RWPE2 (cell line): ENCODE measurements at regions not wholly inside any gene's neighbourhood (a gene's known extent, or its start where the extent isn't known, plus 50 kb on each side); places are given as distances from the start of the nearest gene placed in this dataset.

Experiments
- ATAC-seq: fragments of 200-7000 bp; cut with Tn5 transposase; 3 replicates; pipeline ENCODE4 v1.9.1; 2021; ENCODE audit warnings: low read depth
- DNase-seq: peaks from one replicate; pipeline ENCODE4 v3.0.0-alpha.2; 2020; ENCODE audit warnings: low spot score
- H3K27ac ChIP-seq: fragments of 450-650 bp; 2 replicates; pipeline ENCODE4 v1.5.1; 2017; ENCODE audit warnings: mild to moderate bottlenecking; ENCODE audit not compliant: poor library complexity, severe bottlenecking
- H3K27me3 ChIP-seq: fragments of 250-450 bp; sonication (Bioruptor Pico); 2 replicates; pipeline ENCODE4 v1.5.1; 2021; ENCODE audit warnings: mild to moderate bottlenecking, moderate library complexity; ENCODE audit not compliant: insufficient read depth, poor library complexity, severe bottlenecking
- H3K36me3 ChIP-seq: fragments of 250-450 bp; sonication (Bioruptor Pico); 2 replicates; pipeline ENCODE4 v1.5.1; 2020; ENCODE audit warnings: low read depth, mild to moderate bottlenecking, moderate library complexity
- H3K4me1 ChIP-seq: fragments of 250-450 bp; sonication (Bioruptor Pico); 2 replicates; pipeline ENCODE4 v1.5.1; 2021; ENCODE audit warnings: mild to moderate bottlenecking, moderate library complexity; ENCODE audit not compliant: insufficient read depth, poor library complexity, severe bottlenecking
- H3K4me3 ChIP-seq: fragments of 250-450 bp; sonication (Bioruptor Pico); 2 replicates; pipeline ENCODE4 v1.5.1; 2021; ENCODE audit warnings: mild to moderate bottlenecking, moderate library complexity; ENCODE audit not compliant: severe bottlenecking
- H3K9me3 ChIP-seq: fragments of 250-450 bp; sonication (Bioruptor Pico); 2 replicates; pipeline ENCODE4 v1.5.1; 2021; ENCODE audit warnings: mild to moderate bottlenecking, moderate library complexity; ENCODE audit not compliant: severe bottlenecking
- CTCF ChIP-seq: fragments of 450-650 bp; IDR thresholded peaks from one replicate; pipeline ENCODE4 v1.5.1; 2017; ENCODE audit warnings: mild to moderate bottlenecking, moderate library complexity; ENCODE audit not compliant: poor library complexity, severe bottlenecking

GRCh38 chr4:71663780-71664179 lies 120.1 kb downstream of the GC start:
- Histone ChIP-seq H3K4me3 (no peak overlapping the region), H3K9me3 (no peaks in the 10 kb centered on the region), H3K36me3 (no peaks in the 10 kb centered on the region), H3K4me1 (no peaks in the 10 kb centered on the region), H3K27me3 (no peaks in the 10 kb centered on the region), H3K27ac (no peak overlapping the region)
- ATAC-seq (no peak), DNase-seq (no peak)
- TF ChIP-seq CTCF = no peak

- DNase-seq = no peak
- H3K27ac ChIP-seq = no peak overlapping the region
- no peaks in the 10 kb centered on the region for H3K27me3 ChIP-seq
- H3K4me3 ChIP-seq = no peak overlapping the region
- no peak for ATAC-seq
- H3K36me3 ChIP-seq = no peaks in the 10 kb centered on the region
- TF ChIP-seq CTCF = no peak
- no peaks in the 10 kb centered on the region for H3K4me1 ChIP-seq
- H3K9me3 ChIP-seq = no peaks in the 10 kb centered on the region
Observed at GRCh38 chr4:71659979-71660378, 123.9 kb downstream of the GC start.

GRCh38 chr4:71648923-71649322 lies 135.0 kb downstream of the GC start:
- no peak for ATAC-seq
- Histone ChIP-seq H3K9me3 (no peaks in the 10 kb centered on the region), H3K4me3 (no peak overlapping the region), H3K36me3 (no peaks in the 10 kb centered on the region), H3K27me3 (no peaks in the 10 kb centered on the region), H3K4me1 (peaks cover 9% of the 10 kb centered on the region), H3K27ac (no peak overlapping the region)
- no peak for DNase-seq
- TF ChIP-seq CTCF = no peak

- no peaks in the 10 kb centered on the region for H3K27me3 ChIP-seq
- no peak for TF ChIP-seq CTCF
- ATAC-seq (peak; percentile 78), DNase-seq (no peak)
- H3K4me3 ChIP-seq = no peak overlapping the region
- no peaks in the 10 kb centered on the region for H3K36me3 ChIP-seq
- H3K4me1 ChIP-seq = peaks cover 9% of the 10 kb centered on the region
- no peaks in the 10 kb centered on the region for H3K9me3 ChIP-seq
- no peak overlapping the region for H3K27ac ChIP-seq
Observed at GRCh38 chr4:71648448-71648847, 135.4 kb downstream of the GC start.

DNA sequence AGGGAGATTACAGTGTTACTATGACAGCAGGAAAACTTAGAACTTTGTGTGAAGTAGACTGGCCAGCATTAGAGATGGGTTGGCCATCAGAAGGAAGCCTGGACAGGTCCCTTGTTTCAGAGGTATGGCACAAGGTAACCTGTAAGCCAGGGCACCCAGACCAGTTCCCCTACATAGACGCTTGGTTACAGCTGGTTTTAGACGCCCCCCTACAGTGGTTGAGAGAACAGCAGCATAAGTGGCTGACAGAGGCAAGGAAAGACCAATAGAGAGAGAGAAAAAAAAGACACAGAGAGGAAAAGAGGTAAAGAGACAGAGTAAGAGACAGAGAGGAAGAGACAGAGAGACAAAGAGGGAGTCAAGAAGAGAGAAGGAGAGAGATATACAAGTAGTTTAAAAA lies 144.5 kb downstream of the GC start:
- Histone ChIP-seq H3K4me3 (no peak overlapping the region), H3K27ac (no peak overlapping the region), H3K27me3 (no peaks in the 10 kb centered on the region), H3K36me3 (no peaks in the 10 kb centered on the region), H3K4me1 (no peaks in the 10 kb centered on the region), H3K9me3 (no peaks in the 10 kb centered on the region)
- ATAC-seq = no peak
- TF ChIP-seq CTCF = no peak
- no peak for DNase-seq
